Gastrocnemius medialis (tissue), 4 donors: ENCODE measurements at regions not wholly inside any gene's neighbourhood (a gene's known extent, or its start where the extent isn't known, plus 50 kb on each side); places are given as distances from the start of the nearest gene placed in this dataset.

Experiments
- ATAC-seq, 2 donors: fragments of 150-250 bp; one replicate each; pipeline ENCODE4 v1.9.1; 2016
- DNase-seq, 2 donors: peaks; one replicate each; pipeline ENCODE4 v3.0.0-alpha.2; 2019
- H3K27ac ChIP-seq, 4 donors: fragments of 200-600 bp; sonication (generic); 1 replicate in 1 of 4; 2 replicates in 3 of 4; pipeline ENCODE4 v1.5.1; 2016 to 2018; ENCODE audit warnings: mild to moderate bottlenecking in 2 of 4, moderate library complexity in 1 of 4
- H3K27me3 ChIP-seq, 3 donors: fragments of 200-600 bp; sonication (generic) in 2 of 3; 1 replicate in 1 of 3; 2 replicates in 2 of 3; pipeline versions ENCODE4 v1.5.1 to v1.6.0; 2016 to 2019; ENCODE audit warnings: mild to moderate bottlenecking in 1 of 3, moderate library complexity in 1 of 3
- H3K36me3 ChIP-seq, 2 donors: fragments of 200-600 bp; sonication (generic) in 1 of 2; one replicate each; pipeline ENCODE4 v1.5.1; 2017 to 2018
- H3K4me1 ChIP-seq, 2 donors: fragments of 200-600 bp; sonication (generic) in 1 of 2; one replicate each; pipeline ENCODE4 v1.5.1; 2016 to 2017; ENCODE audit warnings: mild to moderate bottlenecking in 2 of 2
- H3K4me3 ChIP-seq, 4 donors: fragments of 200-600 bp; sonication (generic) in 3 of 4; 1 replicate in 1 of 4; 2 replicates in 3 of 4; pipeline ENCODE4 v1.5.1; 2016 to 2019; ENCODE audit warnings: mild to moderate bottlenecking in 2 of 4
- H3K9me3 ChIP-seq, 3 donors: fragments of 200-600 bp; sonication (generic) in 2 of 3; 1 replicate in 1 of 3; 2 replicates in 2 of 3; pipeline ENCODE4 v1.5.1; 2016 to 2019
- POLR2A ChIP-seq, 2 donors: fragments of 450-650 bp; IDR thresholded peaks; one replicate each; pipeline ENCODE4 v1.6.1; 2017; ENCODE audit warnings: antibody characterized with exemption in 2 of 2, mild to moderate bottlenecking in 2 of 2, moderate library complexity in 2 of 2
- in situ Hi-C, 4 donors: fragments of 200-750 bp; cut with MboI; loops; one replicate each; pipeline versions ENCODE4 v1.15.0 to v1.8.0; 2017; ENCODE audit warnings: low sequenced_read_pairs in 4 of 4
- intact Hi-C: fragments of 100-400 bp; cut with DNase I; formaldehyde crosslinking; loops from one replicate; pipeline ENCODE4 v1.15.1; 2023; ENCODE audit warnings: low total_unique reads
- TF ChIP-seq, protein P1 (sequence below), 5 experiments: fragments of 450-650 bp in 3 of 5; fragments of 200-600 bp in 2 of 5; sonication (generic) in 2 of 5; IDR thresholded peaks in 4 of 5; conservative IDR thresholded peaks in 1 of 5; 1 replicate in 4 of 5; 2 replicates in 1 of 5; pipeline ENCODE4 v1.5.1; 2016 to 2019; ENCODE audit warnings: antibody characterized with exemption in 5 of 5, mild to moderate bottlenecking in 3 of 5, moderate library complexity in 3 of 5

DNA sequence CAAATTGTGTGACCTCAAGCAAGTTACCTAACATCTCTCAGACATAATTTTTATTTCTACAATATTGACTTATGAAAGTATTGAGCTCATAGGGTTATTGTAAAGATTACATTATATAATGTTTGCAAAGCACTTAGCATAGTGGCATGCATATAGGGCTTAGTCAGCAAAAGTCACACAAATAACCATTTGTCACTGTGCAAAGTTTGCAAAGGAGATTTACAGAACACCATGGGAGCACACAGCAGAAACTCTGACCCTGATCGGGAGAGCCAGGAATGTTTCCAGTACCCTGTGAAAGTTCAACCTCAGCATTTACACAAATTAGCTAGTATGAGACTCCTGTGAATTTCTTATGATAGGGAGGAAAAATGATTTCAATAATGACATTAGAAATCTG, 804.6 kb upstream of the RAG2 start:
- TF ChIP-seq, protein P1, sequence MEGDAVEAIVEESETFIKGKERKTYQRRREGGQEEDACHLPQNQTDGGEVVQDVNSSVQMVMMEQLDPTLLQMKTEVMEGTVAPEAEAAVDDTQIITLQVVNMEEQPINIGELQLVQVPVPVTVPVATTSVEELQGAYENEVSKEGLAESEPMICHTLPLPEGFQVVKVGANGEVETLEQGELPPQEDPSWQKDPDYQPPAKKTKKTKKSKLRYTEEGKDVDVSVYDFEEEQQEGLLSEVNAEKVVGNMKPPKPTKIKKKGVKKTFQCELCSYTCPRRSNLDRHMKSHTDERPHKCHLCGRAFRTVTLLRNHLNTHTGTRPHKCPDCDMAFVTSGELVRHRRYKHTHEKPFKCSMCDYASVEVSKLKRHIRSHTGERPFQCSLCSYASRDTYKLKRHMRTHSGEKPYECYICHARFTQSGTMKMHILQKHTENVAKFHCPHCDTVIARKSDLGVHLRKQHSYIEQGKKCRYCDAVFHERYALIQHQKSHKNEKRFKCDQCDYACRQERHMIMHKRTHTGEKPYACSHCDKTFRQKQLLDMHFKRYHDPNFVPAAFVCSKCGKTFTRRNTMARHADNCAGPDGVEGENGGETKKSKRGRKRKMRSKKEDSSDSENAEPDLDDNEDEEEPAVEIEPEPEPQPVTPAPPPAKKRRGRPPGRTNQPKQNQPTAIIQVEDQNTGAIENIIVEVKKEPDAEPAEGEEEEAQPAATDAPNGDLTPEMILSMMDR (IDR thresholded peaks at IDR 0.05 in 4 of 5, conservative IDR thresholded peaks at IDR 0.05 in 1 of 5) = no peak
- no peak for TF ChIP-seq POLR2A (IDR thresholded peaks at IDR 0.05)
- ATAC-seq (no peak), DNase-seq (no peak)
- Histone ChIP-seq H3K27me3 (no peaks in the 10 kb centered on the region), H3K4me1 (no peaks in the 10 kb centered on the region), H3K9me3 (no peaks in the 10 kb centered on the region), H3K27ac (no peak overlapping the region), H3K36me3 (no peaks in the 10 kb centered on the region), H3K4me3 (no peak overlapping the region)
- in situ Hi-C loops = loop anchor here in 1 of 4 donors (25.0 kb wide), 1 partner anchor 90 kb away; no protein-coding TSS in a partner anchor
- intact Hi-C loops = no loop called here

DNA sequence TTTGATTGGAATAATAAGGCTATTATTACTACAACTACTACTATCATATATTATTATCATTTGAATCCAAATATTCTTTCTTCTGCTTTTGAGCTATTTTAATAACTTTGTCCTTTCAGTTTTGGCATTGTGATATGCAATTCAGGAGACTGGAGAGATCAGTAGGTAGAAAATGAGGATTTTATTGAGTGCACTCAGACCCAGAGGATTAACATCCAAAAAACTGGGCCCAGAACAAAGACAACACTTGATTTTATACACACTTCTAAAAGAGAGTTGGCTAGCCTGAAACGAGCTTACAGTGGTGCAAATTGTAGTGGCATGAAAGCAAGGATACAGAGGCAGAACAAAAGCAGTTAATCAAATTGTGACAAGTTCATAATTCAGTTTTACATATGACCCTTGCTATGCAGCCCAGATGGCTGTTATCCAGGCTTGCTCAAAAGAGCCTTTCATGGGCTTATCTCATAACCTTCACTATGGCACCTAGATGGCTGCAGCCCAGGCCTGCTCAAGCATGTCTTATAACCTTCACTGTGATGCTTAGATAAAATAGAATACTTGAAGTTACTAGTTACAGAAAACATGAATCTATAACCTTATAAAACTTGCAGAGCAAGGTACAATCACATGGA, 796.3 kb upstream of the RAG2 start:
- intact Hi-C loops = no loop called here
- ATAC-seq = no peak
- TF ChIP-seq, protein P1 (IDR thresholded peaks at IDR 0.05 in 4 of 5, conservative IDR thresholded peaks at IDR 0.05 in 1 of 5) = no peak
- TF ChIP-seq POLR2A (IDR thresholded peaks at IDR 0.05) = no peak
- H3K27ac ChIP-seq = no peak overlapping the region
- no peak overlapping the region for H3K4me3 ChIP-seq
- in situ Hi-C loops = no loop called here
- no peaks in the 10 kb centered on the region for H3K4me1 ChIP-seq
- no peaks in the 10 kb centered on the region for H3K36me3 ChIP-seq
- DNase-seq = no peak
- no peaks in the 10 kb centered on the region for H3K9me3 ChIP-seq
- no peaks in the 10 kb centered on the region for H3K27me3 ChIP-seq

DNA sequence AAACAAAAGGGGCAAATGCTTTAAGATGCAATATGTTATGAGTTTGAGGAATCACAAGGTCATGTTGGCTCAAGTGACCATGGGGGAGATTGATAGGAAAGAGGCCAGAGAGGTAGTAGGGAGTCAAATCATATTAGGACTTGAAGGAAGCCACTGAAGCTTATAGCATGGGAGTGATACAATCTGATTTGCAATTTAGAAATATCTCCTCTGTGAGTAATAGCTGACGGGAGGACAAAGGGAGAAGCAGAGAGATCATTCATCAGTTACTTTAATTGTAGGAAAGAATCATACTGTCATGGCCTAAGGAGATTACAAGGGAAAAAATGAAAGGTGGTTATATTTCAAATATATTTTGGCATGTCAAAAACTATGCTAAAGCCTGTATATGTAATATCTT, 793.6 kb upstream of the RAG2 start:
- Histone ChIP-seq H3K27me3 (no peaks in the 10 kb centered on the region), H3K4me3 (no peak overlapping the region), H3K4me1 (no peaks in the 10 kb centered on the region), H3K36me3 (no peaks in the 10 kb centered on the region), H3K27ac (no peak overlapping the region), H3K9me3 (no peaks in the 10 kb centered on the region)
- TF ChIP-seq, protein P1 (IDR thresholded peaks at IDR 0.05 in 4 of 5, conservative IDR thresholded peaks at IDR 0.05 in 1 of 5) = no peak
- TF ChIP-seq POLR2A (IDR thresholded peaks at IDR 0.05) = no peak
- in situ Hi-C loops = no loop called here
- DNase-seq (no peak), ATAC-seq (no peak)
- intact Hi-C loops = no loop called here

DNA sequence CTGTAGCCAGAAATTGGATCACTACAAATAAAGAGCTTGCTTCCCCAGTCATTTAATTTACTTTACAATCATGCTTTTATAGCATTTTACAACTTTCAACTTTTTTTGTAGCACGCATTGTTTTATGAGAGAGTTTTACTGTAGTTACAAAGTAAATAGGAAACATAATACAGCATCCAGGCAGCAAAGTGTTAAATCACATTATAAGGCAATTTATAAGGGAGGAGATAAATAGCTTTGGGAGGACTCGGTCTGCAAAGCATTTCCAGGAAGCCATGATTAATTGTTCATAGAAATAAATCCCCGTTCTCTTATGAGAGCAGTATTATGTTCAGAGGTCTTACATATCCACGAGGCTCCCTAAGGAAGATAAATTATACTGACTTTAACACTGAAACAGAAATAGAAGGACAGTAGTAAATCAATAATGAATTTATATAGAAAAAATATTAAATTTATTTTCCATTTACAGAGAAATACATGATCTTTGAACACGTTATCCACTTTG, 792.6 kb upstream of the RAG2 start:
- intact Hi-C loops = no loop called here
- Histone ChIP-seq H3K9me3 (no peaks in the 10 kb centered on the region), H3K27me3 (no peaks in the 10 kb centered on the region), H3K4me3 (no peak overlapping the region), H3K27ac (no peak overlapping the region), H3K36me3 (no peaks in the 10 kb centered on the region), H3K4me1 (no peaks in the 10 kb centered on the region)
- in situ Hi-C loops = no loop called here
- no peak for ATAC-seq
- no peak for DNase-seq
- TF ChIP-seq, protein P1 (IDR thresholded peaks at IDR 0.05 in 4 of 5, conservative IDR thresholded peaks at IDR 0.05 in 1 of 5) = no peak

DNA sequence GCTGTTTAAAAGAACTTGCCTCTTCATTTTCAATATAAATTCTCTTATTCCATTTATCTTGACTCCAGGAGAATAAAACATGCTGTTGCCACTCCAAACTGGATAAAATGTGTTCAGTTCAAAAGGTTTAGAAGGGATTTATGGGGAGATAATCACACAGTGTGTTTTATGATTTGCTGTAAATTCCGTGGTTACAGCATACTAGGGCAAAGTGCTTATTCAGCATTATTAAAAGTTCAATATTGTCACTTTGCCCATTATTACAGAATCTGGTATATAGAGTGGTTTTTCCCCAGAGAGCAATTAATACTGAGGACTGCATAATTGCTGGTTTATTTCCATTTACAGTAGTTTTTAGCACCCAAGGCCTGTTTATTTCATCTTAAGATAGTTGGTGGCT, 780.9 kb upstream of the RAG2 start:
- H3K27me3 ChIP-seq = no peaks in the 10 kb centered on the region
- in situ Hi-C loops = no loop called here
- no peak overlapping the region for H3K27ac ChIP-seq
- no peak for DNase-seq
- intact Hi-C loops = no loop called here
- TF ChIP-seq POLR2A (IDR thresholded peaks at IDR 0.05) = no peak
- TF ChIP-seq, protein P1 (IDR thresholded peaks at IDR 0.05 in 4 of 5, conservative IDR thresholded peaks at IDR 0.05 in 1 of 5) = no peak
- H3K4me3 ChIP-seq = no peak overlapping the region
- no peak for ATAC-seq
- no peaks in the 10 kb centered on the region for H3K4me1 ChIP-seq
- H3K36me3 ChIP-seq = no peaks in the 10 kb centered on the region
- no peaks in the 10 kb centered on the region for H3K9me3 ChIP-seq
